Spleen (tissue), 7 donors: ENCODE measurements at regions not wholly inside any gene's neighbourhood (a gene's known extent, or its start where the extent isn't known, plus 50 kb on each side); places are given as distances from the start of the nearest gene placed in this dataset.

Experiments
- POLR2AphosphoS5 ChIP-seq, 3 donors: sonication (generic); formaldehyde crosslinking; IDR thresholded peaks; one replicate each; pipeline ENCODE4 v1.5.1; 2017; ENCODE audit warnings: antibody characterized with exemption in 3 of 3
- TF ChIP-seq, protein P1 (sequence below), 11 experiments: fragments of 200-600 bp in 7 of 11; fragments of 450-650 bp in 4 of 11; sonication (generic) in 4 of 11; IDR thresholded peaks in 8 of 11; conservative IDR thresholded peaks in 3 of 11; 1 replicate in 7 of 11; 2 replicates in 4 of 11; pipeline versions ENCODE4 v1.4.0 to v1.8.0; 2016 to 2021; ENCODE audit warnings: antibody characterized with exemption in 11 of 11, inconsistent platforms in 4 of 11, mild to moderate bottlenecking in 1 of 11
- donor health status: DM: no; HTN: no; CAD: no; lungs with moderate emphysema.
- donor health status: DM: no; HTN: no; CAD: no.
- donor health status: DM: no; HTN: no; CAD: no.

DNA sequence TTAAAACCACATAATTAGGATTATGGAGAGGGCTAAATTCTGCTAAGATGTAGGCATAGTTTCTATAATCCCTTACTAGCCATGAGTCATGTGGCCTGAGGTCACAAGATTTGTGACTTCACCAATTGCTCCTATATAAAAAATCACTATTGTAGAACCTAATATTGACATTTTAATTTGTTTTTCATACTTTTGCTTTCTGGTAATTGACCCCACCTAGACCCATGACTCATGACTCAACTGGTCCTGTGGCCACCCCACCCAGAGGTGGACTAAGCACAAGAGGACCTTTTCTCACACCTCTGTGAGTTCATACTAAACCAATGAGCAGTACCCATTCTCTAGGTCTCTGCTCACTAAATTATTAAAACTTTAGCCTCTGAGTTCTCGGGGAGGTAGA lies 1567.5 kb upstream of the LRRTM1 start:
- TF ChIP-seq, protein P1, sequence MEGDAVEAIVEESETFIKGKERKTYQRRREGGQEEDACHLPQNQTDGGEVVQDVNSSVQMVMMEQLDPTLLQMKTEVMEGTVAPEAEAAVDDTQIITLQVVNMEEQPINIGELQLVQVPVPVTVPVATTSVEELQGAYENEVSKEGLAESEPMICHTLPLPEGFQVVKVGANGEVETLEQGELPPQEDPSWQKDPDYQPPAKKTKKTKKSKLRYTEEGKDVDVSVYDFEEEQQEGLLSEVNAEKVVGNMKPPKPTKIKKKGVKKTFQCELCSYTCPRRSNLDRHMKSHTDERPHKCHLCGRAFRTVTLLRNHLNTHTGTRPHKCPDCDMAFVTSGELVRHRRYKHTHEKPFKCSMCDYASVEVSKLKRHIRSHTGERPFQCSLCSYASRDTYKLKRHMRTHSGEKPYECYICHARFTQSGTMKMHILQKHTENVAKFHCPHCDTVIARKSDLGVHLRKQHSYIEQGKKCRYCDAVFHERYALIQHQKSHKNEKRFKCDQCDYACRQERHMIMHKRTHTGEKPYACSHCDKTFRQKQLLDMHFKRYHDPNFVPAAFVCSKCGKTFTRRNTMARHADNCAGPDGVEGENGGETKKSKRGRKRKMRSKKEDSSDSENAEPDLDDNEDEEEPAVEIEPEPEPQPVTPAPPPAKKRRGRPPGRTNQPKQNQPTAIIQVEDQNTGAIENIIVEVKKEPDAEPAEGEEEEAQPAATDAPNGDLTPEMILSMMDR (IDR thresholded peaks at IDR 0.05 in 8 of 11, conservative IDR thresholded peaks at IDR 0.05 in 3 of 11), result no peak
- TF ChIP-seq POLR2AphosphoS5 (IDR thresholded peaks at IDR 0.05), result no peak
